ENCODE measurements at regions not wholly inside any gene's neighbourhood (a gene's known extent, or its start where the extent isn't known, plus 50 kb on each side); places are given as distances from the start of the nearest gene placed in this dataset.
A peak's percentile ranks its signal among the peaks of the same experiment; 100 is the strongest.
"Not testable (repeated sequence)": the region's sequence is repeated elsewhere in the genome, so short reads cannot be mapped to it uniquely, and the experiment has no call there.

GRCh38 chr1:144516172-144516571 lies 54.7 kb upstream of the NBPF15 start:
- DNase-seq (ENCODE audit: low read depth in 1 of 2, low spot score in 1 of 2) = not testable (repeated sequence)

GRCh38 chr1:144516906-144517305 lies 55.4 kb upstream of the NBPF15 start:
- not testable (repeated sequence) for DNase-seq (ENCODE audit: low read depth in 1 of 2, low spot score in 1 of 2)

- DNase-seq (ENCODE audit: low read depth in 1 of 2, low spot score in 1 of 2) = not testable (repeated sequence)
Measured at GRCh38 chr1:144518439-144518838, 57.0 kb upstream of the NBPF15 start.

- DNase-seq (ENCODE audit: low read depth in 1 of 2, low spot score in 1 of 2) = not testable (repeated sequence)
Measured at GRCh38 chr1:144519528-144520189, 58.2 kb upstream of the NBPF15 start.

GRCh38 chr1:144523661-144524407 lies 62.4 kb upstream of the NBPF15 start:
- peak; percentile 30 to 42 for DNase-seq (ENCODE audit: low read depth in 1 of 2, low spot score in 1 of 2)

- DNase-seq (ENCODE audit: low read depth in 1 of 2, low spot score in 1 of 2) = not testable (repeated sequence)
Measured at GRCh38 chr1:144532156-144532607, 60.5 kb upstream of the PPIAL4F start.

- DNase-seq (ENCODE audit: low read depth in 1 of 2, low spot score in 1 of 2) = not testable (repeated sequence)
Measured at GRCh38 chr1:144533480-144533879, 59.2 kb upstream of the PPIAL4F start.

GRCh38 chr1:144534286-144534685 lies 58.4 kb upstream of the PPIAL4F start:
- not testable (repeated sequence) for DNase-seq (ENCODE audit: low read depth in 1 of 2, low spot score in 1 of 2)

GRCh38 chr1:144536677-144537076 lies 56.0 kb upstream of the PPIAL4F start:
- DNase-seq (ENCODE audit: low read depth in 1 of 2, low spot score in 1 of 2) = not testable (repeated sequence)

GRCh38 chr1:144537234-144537633 lies 55.5 kb upstream of the PPIAL4F start:
- DNase-seq (ENCODE audit: low read depth in 1 of 2, low spot score in 1 of 2) = not testable (repeated sequence)

GRCh38 chr1:144538736-144539135 lies 54.0 kb upstream of the PPIAL4F start:
- not testable (repeated sequence) for DNase-seq (ENCODE audit: low read depth in 1 of 2, low spot score in 1 of 2)

GRCh38 chr1:144539191-144539960 lies 53.3 kb upstream of the PPIAL4F start:
- not testable (repeated sequence) for DNase-seq (ENCODE audit: low read depth in 1 of 2, low spot score in 1 of 2)
